ENCODE measurements at regions not wholly inside any gene's neighbourhood (a gene's known extent, or its start where the extent isn't known, plus 50 kb on each side); places are given as distances from the start of the nearest gene placed in this dataset.

DNA sequence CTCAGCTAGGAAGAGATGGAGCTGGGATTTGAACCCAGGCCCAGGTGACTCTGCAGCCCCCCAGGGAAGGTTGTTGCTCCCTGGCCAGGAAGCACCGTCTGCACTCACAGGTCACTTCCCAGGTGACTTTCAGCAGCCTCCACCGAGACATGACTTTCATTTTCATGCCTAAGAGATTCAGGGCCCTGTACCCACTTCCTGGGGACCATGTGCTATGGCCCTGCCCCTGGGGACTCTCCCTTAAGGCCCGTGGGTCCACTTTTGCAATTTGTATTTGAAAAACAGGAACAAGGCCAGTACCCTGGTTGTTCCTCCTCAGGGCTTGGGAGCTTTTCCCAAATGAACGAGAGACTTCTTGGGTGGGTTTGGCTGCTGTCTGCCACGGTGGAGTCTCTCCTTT, 191.0 kb downstream of the IRF8 start:
- TF ChIP-seq, protein P1, sequence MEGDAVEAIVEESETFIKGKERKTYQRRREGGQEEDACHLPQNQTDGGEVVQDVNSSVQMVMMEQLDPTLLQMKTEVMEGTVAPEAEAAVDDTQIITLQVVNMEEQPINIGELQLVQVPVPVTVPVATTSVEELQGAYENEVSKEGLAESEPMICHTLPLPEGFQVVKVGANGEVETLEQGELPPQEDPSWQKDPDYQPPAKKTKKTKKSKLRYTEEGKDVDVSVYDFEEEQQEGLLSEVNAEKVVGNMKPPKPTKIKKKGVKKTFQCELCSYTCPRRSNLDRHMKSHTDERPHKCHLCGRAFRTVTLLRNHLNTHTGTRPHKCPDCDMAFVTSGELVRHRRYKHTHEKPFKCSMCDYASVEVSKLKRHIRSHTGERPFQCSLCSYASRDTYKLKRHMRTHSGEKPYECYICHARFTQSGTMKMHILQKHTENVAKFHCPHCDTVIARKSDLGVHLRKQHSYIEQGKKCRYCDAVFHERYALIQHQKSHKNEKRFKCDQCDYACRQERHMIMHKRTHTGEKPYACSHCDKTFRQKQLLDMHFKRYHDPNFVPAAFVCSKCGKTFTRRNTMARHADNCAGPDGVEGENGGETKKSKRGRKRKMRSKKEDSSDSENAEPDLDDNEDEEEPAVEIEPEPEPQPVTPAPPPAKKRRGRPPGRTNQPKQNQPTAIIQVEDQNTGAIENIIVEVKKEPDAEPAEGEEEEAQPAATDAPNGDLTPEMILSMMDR (IDR thresholded peaks at IDR 0.05; ENCODE audit: low read depth, low read length, poor library complexity, severe bottlenecking) = no peak
- no peak for TF ChIP-seq EZH2phosphoT487 (IDR thresholded peaks at IDR 0.05; ENCODE audit: borderline replicate concordance, low read length)

Measured in DOHH2 (cell line).